Ecto neural progenitor cell (in vitro differentiated cells): ENCODE measurements at regions not wholly inside any gene's neighbourhood (a gene's known extent, or its start where the extent isn't known, plus 50 kb on each side); places are given as distances from the start of the nearest gene placed in this dataset.

Experiments used
- DNase-seq: peaks from one replicate; pipeline ENCODE4 v3.0.0-alpha.2; 2018; ENCODE audit warnings: low spot score

DNA sequence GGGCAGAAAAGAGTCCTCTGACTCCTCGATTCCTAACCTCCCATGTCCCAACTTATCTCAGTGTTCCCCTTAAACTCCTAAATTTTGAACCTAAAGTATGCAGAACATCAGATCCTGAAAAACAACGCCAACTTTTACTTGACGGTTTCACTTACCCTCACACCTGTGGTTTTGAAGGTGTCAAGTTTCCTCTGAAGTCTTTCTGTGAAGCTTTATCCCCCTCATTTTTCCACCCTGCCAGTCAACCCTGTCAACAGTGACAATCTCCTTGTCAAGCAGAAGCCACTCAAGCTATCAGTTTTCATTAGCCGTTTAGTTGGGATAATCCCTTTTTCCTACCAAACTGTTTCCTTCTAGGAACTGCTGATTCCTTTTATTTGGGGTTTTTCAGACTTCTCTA, 245.4 kb upstream of the PREP start:
- no peak for DNase-seq

DNA sequence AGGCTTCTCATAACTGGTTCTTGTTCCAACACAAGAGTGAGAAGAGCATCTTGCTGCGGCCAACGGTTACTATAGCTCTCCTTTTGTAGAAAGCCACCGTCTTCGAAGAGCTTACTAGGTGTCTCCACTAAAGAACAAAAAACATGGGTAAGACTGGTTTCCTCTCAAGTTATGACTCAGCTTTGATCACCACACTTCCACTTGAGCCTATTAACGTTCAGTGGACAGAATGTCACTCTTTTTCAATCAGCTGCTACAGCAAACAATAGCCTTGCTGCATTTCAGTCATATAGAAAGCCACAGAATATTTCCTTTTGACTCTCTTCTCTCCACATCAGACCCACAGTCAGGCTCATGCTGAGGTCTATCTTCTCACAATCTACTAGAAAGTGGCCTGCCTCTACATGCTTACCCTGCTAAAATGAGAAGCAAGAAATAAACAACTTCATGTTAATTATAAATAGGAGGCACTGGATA, 243.5 kb upstream of the PREP start:
- DNase-seq, result no peak

DNA sequence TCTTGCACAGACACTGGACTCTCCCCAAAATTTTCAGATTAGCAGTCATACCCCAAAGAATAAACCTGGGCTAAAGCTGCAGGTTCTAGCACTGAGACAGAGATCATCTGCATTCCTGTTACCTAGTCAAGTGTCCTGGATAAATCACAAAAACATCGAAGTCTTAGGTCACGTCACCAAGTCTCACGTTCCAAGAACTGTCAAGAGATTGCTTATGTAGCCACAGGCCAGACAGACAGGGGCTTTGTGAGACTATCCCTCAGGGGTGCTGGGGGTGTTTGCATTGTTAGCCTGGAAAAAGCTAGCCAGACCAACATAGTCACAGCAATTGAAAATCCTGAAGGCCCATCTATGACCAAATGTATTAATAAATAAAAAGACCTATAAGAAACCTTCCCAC, 243.1 kb upstream of the PREP start:
- no peak for DNase-seq

DNA sequence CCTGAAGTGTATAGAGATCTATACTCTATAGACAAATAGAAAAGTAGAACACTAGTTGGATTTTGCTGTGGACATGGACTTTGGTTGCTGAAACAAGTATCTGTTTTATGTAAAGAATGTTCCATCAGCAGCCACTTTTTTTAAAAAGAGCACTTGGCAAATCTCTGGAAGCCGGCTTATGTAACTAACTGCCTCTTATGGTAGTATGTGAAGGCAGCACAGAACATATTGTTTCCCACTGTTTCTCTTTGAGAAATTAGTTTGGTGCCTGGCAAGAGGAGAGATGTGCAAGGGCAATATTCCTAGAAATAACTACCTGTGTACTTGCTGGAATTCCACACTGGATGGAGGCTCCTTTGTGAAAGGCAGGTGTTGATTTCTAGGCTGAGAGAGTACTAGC, 242.3 kb upstream of the PREP start:
- no peak for DNase-seq

DNA sequence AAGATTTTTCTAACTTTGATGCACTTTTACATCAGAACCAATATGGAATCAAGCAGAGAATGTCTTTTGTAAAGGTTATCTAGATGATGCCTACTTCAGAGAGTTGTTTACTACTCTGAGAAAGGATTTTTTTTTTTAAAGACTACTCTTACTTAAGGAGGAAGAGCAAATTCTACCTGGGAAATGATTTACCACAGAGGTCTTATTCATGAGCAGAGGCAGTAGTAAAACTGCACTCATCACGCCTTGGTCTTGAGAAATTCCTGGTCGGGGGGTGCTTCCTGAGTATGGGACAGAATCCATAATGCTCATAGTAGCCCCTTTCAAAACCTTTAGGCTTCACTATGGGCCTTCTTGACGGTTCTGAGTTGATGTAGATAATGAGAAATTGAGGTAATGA, 241.8 kb upstream of the PREP start:
- no peak for DNase-seq

DNA sequence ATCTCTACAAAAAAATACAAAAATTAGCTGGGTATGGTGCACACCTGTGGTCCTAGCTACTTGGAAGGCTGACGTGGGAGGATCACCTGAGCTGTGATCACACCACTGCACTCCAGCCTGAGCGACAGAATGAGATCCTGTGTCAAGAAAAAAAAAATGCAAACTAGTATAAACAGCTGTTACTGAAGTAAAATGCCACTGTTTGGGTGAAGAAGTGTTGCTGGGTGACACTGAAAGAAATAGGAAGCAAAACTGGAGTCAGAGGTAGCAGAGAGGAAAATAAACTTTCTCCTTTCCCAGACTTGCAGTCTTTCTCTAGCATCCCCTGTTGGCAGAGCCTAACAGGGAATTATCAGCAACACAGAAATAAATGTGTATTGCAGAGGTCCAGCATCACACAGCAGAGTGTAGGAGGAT, 241.2 kb upstream of the PREP start:
- DNase-seq, result no peak

DNA sequence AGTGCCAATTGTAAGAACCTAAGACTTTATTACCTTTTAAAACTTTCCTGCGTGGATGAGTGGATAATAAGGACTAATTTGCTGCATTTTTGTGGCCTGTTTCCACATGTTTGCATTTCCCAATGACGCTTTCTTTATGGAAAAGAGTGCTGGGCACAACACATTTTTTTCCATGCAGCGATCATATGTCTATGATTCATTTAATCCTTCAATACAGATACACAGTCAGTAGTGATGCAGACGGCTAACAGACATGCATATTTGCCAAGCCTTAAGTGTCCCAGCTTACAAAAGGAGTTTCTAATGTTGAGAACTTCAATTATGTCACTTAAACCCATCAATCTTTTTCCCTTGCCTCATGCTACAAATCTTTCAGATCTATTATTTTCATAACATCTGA, 239.8 kb upstream of the PREP start:
- no peak for DNase-seq

DNA sequence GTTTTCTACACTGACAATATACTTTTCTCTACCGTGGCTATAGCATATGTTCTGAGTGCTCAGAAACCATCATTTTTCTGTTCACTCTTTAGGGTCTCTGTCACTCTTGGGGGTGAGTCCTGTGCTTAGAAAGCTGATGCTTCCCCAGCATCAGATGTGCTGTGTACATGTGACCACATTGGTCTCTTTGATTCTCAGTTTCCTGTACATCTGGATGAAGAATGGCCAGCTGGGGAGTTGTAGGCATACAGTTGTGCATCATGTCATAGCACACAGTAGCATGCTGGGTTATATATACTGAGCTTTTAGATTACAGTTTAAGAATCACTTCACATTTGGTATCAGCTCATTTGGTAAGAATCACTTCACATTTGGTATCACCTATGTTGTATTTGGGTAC, 238.6 kb upstream of the PREP start:
- DNase-seq, result no peak

DNA sequence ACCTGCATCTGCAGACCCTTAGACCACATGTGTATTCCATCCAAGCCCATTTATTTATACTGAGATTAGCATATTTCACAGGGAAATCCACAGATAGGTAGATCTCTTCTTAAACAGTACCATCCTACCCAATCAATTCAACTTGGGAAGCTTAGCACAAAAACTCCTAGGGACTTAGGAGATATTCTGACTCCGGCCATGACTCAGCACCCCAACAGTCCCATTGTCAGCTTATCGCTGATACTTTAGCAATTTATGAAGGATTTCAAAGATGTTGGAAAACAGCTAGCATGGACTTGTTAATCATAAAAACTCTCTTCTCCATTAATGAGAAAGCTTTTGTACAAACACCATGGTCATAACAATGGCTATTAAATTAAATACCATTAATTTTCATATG, 236.2 kb upstream of the PREP start:
- DNase-seq, result no peak

DNA sequence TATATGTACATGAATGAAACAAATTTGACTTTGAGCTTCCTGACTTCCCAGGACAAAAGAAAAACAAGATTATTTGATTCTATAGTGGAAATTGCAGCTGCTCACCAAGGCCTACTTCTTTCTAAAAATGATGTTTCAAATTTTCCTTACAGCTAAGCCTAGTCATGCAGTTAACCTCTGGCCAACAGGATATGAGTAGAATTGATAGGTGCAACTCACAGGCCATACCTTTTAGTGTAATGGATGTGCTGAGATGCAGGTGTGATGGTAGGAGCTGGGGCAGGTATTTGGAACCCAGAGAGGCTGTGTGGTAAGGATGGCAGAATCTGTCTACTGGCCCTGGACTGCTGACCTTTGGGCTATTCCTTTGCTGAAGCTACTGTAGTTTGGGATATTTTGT, 230.9 kb upstream of the PREP start:
- no peak for DNase-seq

DNA sequence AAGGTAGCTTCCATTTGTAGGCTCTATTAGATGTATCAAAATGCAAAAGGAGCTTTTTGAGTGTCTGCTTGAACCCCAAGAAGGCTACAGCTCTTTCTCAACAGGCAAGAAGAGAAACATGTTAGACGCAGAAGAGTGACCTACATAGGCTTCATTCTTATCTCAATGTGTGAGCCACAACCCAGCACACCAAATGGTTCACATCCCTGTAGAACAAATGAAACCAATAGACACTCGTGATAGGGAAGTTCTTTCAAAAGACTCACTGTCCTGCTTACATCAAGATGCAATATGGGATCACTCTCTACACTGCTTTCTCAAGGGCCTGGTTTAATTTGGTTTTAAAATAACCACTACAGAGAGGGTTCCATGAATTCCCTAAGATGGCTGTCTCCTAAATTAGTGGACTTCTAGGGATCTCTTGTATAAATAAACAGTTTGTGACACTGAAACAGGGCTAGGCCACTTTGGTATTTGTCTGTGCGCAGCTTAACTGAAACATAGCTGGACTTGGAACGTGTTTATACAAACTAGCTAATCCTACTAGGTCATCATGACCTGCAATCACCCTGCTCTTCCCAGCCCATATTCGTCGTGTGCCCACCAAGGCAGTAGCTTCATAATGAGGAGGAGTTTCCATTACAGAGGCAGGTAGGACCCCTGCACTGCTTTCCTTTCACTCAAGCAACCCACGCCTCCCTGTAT, 225.4 kb upstream of the PREP start:
- no peak for DNase-seq

DNA sequence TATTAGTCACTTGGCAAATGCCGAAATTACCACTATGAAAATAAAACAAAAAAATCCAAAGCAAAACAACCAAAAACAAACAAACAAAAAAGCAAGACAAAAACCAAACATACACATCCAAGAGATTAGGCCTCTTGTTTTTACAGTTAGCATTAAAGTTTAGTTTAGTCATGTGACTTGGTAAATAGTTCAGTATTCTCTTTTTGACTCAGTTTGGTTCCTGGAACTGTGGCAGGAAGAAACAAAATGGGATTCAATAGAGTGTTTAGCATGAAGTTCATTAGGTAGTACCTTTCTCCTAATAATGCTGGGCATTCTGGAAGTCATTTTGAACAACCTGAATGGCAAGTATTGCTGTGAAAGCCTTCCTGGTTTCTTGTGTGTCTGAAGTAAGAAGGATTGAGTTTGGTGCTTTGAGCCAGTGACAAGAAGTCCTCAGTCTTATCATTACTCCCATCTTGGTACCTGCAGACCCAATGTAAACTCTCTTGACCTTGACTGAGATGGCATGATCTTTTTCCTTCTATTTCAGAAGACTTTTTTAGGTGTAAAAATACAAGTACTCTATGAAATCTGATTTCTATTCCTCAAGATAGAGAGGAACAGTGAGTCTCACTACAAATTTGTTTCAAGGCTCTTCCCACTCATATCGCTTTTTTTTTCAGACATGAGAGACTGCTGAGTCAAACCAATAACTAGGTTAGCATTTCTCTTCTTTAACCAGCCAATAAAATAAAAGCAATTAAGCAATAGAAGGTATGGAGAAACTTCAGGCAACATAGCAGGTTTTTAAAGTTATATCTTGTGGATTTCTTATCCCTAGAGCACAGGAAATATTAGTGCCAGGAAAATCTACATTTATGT, 223.6 kb upstream of the PREP start:
- DNase-seq, result no peak

DNA sequence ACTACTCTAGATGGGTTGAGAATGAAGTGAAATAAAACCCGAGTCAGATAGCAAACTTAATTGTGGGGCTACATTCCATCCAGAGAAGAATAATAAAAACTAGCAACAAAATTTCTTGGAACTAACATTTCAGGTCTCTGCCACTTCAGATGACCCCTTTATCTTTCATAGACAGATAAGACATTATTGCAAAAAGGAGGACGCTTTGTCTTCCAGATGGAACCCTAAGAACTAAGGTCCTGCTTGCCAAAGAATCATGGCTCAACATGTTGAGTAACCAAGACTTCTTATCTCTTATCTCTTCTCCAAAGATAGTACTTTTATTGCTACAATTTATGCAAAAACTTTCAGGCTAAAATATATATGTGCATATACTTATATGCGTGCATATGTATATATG, 221.1 kb upstream of the PREP start:
- DNase-seq, result no peak

DNA sequence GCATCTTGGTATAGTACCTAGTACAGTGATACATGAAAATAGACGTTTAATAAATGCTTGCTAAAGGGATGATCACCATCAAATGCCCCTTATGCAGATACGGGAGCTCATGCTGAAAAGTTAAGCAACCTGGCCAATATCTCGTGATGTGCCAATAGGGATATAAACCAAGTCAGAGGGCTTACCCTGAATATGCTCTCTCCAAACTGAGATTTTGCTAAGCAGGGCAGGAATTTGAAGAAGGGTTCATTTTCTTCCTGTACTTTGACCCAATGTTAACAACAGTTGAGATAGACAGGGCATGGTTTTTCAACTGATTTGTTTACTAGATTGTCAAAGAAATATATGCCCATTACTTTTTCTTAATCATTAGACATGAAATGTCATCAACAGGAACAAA, 219.3 kb upstream of the PREP start:
- DNase-seq, result no peak

DNA sequence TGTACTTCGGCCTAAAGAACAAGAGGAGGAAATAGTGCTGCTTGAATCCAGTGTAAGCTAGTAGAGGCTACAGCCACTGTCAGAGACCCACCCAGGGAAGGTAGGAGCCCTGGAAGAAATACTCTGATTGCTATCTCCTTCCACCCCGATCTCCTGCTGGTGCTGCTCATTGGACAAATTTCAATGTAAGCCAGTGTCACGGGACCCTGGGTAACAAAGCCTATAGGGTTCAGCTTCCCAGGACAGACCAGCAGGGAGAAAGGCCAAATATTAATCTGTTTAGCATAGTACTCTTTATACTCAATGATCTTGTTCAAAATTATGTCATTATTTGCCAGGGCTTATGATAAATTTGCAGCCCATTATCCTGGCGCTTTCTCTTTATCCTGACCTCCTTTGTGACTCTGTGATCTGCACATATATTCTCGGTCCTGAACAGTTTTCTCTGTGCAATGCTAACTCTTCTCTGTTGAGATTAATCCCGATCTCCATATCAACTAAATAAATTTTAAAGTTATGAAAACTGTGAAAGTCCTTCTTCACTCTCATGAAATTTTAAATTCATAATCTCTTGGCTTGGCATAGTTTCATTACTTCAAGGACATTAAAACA, 218.8 kb upstream of the PREP start:
- DNase-seq, result no peak

DNA sequence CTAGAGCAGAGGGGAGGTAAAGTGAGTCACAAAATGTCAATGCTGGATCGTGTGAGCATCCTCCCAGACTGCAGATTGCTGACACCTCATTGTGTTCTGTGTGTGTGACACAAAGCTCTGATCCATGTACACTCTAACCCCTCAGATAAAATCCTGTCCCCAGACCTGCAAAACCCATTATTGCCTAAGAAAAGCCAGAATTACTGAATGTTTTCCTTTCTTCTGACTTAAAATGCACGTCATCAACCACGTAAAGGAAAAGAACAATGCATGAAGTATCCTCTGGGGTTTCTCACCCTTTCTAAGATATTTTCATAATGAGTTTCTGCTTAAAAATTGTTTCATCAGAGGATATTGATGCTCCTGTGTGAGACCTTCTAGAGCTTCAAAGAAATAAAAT, 218.0 kb upstream of the PREP start:
- no peak for DNase-seq

DNA sequence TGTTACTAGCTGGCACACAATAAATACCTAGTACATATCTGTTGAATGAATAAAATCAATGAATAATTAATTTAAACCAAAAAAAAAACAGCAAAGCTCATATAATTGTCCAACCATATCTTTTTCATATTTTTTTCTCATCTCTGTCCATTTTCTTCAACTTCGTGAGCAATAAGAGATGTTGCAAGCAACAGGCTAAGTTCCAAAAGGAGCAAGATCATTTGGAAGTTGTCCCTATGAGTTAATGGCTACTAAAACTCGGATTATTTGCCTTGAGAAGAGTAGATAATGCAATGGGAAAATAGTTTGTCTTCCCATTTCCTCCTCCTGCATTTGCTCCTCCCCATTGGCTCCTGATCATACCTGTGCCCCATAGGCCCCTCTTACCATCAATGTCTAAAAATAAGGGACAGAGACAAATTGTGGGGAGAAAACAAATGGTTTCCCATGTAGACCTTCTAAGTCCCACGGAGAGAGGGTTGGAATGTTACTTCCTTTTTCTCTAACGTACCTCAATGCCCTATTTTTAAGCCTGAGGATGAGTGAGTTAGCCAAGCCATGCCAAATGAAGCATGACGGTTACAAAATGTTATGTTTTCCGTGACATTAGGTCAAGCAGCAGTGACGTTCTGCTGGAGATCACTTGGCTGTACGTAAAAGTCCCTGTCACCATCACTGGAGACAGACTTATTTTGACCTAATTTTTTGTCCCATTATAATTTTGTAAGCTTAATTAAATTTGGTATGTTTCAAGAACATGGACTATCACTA, 217.3 kb upstream of the PREP start:
- no peak for DNase-seq

DNA sequence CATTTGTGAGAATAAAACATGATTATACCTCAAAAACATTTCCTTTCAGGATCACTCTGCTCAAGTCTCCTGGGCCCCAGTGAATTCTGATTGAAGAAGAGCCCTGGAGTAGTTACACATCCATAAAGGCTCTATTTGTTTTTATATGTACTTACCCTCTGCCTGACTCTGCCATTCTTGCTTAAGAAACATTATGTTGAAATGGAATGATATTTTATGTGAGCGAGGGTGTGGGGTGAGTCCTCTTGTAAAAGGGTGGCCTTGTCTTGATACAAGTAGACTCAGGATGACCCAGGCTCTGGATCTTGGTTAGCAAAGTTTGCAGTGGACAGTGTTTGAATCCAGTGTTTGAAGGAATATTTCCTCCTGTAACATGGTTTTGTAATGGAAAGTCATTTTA, 215.4 kb upstream of the PREP start:
- DNase-seq, result no peak

DNA sequence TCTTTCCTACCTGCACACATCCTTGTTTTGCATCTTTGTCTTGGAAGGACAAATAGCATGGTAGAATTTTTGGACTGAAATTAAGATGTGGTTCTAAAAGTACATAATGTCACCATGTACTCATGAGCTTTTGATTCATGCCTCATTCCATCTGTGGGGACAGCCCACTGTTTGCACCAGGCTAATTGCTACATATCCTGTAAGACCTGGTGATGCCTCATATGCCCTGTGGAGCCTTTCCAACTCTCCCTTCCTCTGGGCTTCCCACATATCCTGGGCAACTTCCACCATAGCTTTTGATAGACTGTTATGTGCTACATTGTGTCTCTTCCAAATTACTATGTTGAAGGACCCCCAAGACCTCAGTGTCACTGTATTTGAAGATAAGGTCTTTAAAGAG, 213.6 kb upstream of the PREP start:
- DNase-seq, result no peak

DNA sequence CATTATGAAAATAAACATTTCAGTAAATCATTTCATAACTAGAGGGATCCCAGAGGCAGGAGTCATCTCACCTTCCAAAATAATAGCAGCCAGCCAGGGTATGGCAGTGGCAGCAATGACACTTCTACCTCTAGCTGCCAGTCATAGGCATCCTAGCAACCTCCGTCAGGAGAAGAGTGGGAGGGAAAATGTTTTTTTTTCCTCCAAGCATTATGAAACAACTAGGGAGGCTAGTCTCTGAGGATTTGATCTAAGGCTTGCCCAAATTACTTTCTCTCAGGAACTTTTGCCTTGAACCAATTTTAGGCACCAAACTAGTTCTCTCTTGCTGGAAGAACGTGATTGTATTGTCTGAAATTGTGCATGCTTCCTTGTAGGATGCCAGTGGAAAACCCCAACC, 208.7 kb upstream of the PREP start:
- no peak for DNase-seq

DNA sequence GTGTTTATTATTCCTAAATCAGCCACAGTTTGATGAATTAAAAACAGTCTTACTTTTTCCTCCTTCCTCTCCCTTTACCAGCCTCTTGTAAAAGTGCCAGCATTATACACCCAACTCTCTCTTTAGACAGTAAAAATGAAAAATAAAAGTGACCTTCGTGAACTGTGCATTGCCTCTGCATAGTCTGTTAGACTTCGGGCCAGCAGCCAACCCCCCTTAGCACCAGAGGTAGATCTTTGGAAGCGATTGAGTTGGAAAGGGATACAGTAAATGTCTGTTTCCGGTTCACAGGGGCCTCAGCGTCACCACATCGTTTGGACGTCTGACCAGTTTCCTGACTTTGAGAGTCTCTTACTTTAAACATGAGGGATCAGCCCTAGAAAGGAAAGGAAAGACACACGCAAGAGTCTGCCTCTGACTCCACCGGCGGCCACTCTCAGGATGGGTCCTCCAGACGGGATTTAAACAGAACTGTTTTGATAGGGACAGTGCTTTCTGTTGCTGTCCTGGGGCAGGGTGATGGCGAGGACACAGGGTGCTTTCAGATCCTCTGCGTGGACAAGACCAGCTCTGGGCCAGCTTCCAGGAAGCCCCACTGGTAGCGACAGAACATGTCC, 206.6 kb upstream of the PREP start:
- no peak for DNase-seq
